ENCODE measurements at regions not wholly inside any gene's neighbourhood (a gene's known extent, or its start where the extent isn't known, plus 50 kb on each side); places are given as distances from the start of the nearest gene placed in this dataset.
"Not testable (repeated sequence)": the region's sequence is repeated elsewhere in the genome, so short reads cannot be mapped to it uniquely, and the experiment has no call there.

DNA sequence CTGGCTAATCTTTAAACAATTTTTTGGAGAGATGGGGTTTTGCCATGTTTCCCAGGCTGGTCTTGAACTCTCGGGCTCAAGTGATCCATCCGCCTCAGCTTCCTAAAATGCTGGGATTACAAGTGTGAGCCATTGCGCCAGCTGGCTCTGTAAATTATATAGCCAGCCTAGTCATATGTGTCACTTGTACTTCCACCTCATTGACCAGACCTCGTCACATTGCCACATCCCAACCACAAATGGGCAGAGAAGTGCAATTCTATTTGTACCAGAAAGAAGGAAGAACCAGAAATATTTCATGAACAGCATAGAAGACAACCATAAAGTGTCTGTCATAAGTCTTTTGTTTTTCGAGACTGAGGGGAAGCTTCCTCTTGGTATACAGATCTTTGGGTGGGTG is 71.2 kb upstream of the ADRA1D start:
- TF ChIP-seq GLIS3 (CRISPR knock-in tag; IDR thresholded peaks at IDR 0.05) = no peak
- no peak for TF ChIP-seq ARNTL (CRISPR knock-in tag; IDR thresholded peaks at IDR 0.05; ENCODE audit: borderline replicate concordance, low read depth)
- TF ChIP-seq, protein P1, sequence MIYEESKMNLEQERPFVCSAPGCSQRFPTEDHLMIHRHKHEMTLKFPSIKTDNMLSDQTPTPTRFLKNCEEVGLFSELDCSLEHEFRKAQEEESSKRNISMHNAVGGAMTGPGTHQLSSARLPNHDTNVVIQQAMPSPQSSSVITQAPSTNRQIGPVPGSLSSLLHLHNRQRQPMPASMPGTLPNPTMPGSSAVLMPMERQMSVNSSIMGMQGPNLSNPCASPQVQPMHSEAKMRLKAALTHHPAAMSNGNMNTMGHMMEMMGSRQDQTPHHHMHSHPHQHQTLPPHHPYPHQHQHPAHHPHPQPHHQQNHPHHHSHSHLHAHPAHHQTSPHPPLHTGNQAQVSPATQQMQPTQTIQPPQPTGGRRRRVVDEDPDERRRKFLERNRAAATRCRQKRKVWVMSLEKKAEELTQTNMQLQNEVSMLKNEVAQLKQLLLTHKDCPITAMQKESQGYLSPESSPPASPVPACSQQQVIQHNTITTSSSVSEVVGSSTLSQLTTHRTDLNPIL (CRISPR knock-in tag; IDR thresholded peaks at IDR 0.05; ENCODE audit: low read depth) = no peak
- no peak for TF ChIP-seq PPARA (CRISPR knock-in tag; IDR thresholded peaks at IDR 0.05; ENCODE audit: borderline replicate concordance)
- TF ChIP-seq, protein P2, sequence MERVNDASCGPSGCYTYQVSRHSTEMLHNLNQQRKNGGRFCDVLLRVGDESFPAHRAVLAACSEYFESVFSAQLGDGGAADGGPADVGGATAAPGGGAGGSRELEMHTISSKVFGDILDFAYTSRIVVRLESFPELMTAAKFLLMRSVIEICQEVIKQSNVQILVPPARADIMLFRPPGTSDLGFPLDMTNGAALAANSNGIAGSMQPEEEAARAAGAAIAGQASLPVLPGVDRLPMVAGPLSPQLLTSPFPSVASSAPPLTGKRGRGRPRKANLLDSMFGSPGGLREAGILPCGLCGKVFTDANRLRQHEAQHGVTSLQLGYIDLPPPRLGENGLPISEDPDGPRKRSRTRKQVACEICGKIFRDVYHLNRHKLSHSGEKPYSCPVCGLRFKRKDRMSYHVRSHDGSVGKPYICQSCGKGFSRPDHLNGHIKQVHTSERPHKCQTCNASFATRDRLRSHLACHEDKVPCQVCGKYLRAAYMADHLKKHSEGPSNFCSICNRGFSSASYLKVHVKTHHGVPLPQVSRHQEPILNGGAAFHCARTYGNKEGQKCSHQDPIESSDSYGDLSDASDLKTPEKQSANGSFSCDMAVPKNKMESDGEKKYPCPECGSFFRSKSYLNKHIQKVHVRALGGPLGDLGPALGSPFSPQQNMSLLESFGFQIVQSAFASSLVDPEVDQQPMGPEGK (CRISPR knock-in tag; IDR thresholded peaks at IDR 0.05; ENCODE audit: borderline replicate concordance) = no peak
- no peak for TF ChIP-seq BACH2 (CRISPR knock-in tag; IDR thresholded peaks at IDR 0.05; ENCODE audit: borderline replicate concordance)
- no peak for TF ChIP-seq ESRRG (CRISPR knock-in tag; IDR thresholded peaks at IDR 0.05)
- no peak for TF ChIP-seq CSDC2 (CRISPR knock-in tag; IDR thresholded peaks at IDR 0.05)
- no peak for TF ChIP-seq TOX (CRISPR knock-in tag; IDR thresholded peaks at IDR 0.05; ENCODE audit: borderline replicate concordance)
- TF ChIP-seq, protein P3, sequence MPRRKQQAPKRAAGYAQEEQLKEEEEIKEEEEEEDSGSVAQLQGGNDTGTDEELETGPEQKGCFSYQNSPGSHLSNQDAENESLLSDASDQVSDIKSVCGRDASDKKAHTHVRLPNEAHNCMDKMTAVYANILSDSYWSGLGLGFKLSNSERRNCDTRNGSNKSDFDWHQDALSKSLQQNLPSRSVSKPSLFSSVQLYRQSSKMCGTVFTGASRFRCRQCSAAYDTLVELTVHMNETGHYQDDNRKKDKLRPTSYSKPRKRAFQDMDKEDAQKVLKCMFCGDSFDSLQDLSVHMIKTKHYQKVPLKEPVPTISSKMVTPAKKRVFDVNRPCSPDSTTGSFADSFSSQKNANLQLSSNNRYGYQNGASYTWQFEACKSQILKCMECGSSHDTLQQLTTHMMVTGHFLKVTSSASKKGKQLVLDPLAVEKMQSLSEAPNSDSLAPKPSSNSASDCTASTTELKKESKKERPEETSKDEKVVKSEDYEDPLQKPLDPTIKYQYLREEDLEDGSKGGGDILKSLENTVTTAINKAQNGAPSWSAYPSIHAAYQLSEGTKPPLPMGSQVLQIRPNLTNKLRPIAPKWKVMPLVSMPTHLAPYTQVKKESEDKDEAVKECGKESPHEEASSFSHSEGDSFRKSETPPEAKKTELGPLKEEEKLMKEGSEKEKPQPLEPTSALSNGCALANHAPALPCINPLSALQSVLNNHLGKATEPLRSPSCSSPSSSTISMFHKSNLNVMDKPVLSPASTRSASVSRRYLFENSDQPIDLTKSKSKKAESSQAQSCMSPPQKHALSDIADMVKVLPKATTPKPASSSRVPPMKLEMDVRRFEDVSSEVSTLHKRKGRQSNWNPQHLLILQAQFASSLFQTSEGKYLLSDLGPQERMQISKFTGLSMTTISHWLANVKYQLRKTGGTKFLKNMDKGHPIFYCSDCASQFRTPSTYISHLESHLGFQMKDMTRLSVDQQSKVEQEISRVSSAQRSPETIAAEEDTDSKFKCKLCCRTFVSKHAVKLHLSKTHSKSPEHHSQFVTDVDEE (CRISPR knock-in tag; IDR thresholded peaks at IDR 0.05) = no peak
- TF ChIP-seq, protein P4, sequence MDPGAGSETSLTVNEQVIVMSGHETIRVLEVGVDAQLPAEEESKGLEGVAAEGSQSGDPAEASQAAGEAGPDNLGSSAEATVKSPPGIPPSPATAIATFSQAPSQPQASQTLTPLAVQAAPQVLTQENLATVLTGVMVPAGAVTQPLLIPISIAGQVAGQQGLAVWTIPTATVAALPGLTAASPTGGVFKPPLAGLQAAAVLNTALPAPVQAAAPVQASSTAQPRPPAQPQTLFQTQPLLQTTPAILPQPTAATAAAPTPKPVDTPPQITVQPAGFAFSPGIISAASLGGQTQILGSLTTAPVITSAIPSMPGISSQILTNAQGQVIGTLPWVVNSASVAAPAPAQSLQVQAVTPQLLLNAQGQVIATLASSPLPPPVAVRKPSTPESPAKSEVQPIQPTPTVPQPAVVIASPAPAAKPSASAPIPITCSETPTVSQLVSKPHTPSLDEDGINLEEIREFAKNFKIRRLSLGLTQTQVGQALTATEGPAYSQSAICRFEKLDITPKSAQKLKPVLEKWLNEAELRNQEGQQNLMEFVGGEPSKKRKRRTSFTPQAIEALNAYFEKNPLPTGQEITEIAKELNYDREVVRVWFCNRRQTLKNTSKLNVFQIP (CRISPR knock-in tag; IDR thresholded peaks at IDR 0.05; ENCODE audit: borderline replicate concordance, low read depth) = no peak
- no peak for TF ChIP-seq ZC3H10 (CRISPR knock-in tag; IDR thresholded peaks at IDR 0.05)
- no peak for TF ChIP-seq ZNF565 (CRISPR knock-in tag; conservative IDR thresholded peaks at IDR 0.05; ENCODE audit: low read depth)
- TF ChIP-seq ISL1 (CRISPR knock-in tag; IDR thresholded peaks at IDR 0.05) = no peak
- TF ChIP-seq ZNF70 (CRISPR knock-in tag; IDR thresholded peaks at IDR 0.05) = no peak
- TF ChIP-seq, protein P5, sequence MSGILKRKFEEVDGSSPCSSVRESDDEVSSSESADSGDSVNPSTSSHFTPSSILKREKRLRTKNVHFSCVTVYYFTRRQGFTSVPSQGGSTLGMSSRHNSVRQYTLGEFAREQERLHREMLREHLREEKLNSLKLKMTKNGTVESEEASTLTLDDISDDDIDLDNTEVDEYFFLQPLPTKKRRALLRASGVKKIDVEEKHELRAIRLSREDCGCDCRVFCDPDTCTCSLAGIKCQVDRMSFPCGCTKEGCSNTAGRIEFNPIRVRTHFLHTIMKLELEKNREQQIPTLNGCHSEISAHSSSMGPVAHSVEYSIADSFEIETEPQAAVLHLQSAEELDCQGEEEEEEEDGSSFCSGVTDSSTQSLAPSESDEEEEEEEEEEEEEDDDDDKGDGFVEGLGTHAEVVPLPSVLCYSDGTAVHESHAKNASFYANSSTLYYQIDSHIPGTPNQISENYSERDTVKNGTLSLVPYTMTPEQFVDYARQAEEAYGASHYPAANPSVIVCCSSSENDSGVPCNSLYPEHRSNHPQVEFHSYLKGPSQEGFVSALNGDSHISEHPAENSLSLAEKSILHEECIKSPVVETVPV (CRISPR knock-in tag; IDR thresholded peaks at IDR 0.05) = no peak
- no peak for TF ChIP-seq ZFP30 (CRISPR knock-in tag; IDR thresholded peaks at IDR 0.05)
- ATAC-seq = no peak

DNA sequence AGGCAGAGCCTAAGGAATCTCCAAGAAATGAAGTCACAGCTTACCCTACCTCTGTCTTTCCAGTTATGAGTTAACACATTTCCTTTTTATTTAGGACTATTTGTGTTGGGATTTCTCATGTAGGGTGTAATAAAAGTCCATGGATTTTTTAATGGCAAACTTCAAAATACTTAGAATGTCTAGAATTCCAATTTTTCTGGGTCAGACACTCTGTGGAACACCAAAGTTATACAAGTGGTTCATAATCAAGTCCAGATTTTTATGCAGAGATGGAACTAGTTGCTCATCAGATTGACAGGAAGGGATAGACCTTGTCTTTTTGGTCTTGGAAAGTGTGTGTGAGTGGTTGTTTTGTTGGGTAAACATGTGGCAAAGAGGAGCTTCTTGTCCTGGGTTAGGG is 69.8 kb upstream of the ADRA1D start:
- TF ChIP-seq, protein P2 (CRISPR knock-in tag; IDR thresholded peaks at IDR 0.05; ENCODE audit: borderline replicate concordance) = no peak
- no peak for TF ChIP-seq BACH2 (CRISPR knock-in tag; IDR thresholded peaks at IDR 0.05; ENCODE audit: borderline replicate concordance)
- no peak for TF ChIP-seq TCF4 (CRISPR knock-in tag; IDR thresholded peaks at IDR 0.05; ENCODE audit: borderline replicate concordance)
- no peak for ATAC-seq

DNA sequence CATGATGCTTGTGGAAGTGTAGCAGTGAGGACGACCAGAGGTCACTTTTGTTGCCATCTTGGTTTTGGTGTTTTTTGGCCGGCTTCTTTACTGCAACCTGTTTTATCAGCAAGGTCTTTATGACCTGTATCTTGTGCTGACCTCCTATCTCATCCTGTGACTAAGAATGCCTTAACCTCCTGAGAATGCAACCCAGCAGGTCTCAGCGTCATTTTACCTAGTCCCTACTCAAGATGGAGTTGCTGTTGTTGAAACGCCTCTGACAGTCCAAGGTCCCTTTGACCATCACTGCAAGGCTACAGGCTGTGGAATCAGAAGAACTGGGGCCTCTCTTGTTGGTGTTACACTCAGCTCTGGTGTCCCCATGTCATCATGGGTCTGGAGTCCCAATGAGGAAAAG is 61.5 kb upstream of the ADRA1D start:
- not testable (repeated sequence) for ATAC-seq
